AG09309 (cell line): ENCODE measurements at regions not wholly inside any gene's neighbourhood (a gene's known extent, or its start where the extent isn't known, plus 50 kb on each side); places are given as distances from the start of the nearest gene placed in this dataset.

Experiments used
- DNase-seq: peaks from one replicate; pipeline ENCODE4 v3.0.0-alpha.2; 2010; ENCODE audit warnings: low read depth
- H3K4me3 ChIP-seq: 2 replicates; pipeline ENCODE4 v1.5.1; 2011; ENCODE audit warnings: mild to moderate bottlenecking, low read depth, low read length, moderate library complexity; ENCODE audit not compliant: control insufficient read depth
- TF ChIP-seq, protein P1 (sequence below): IDR thresholded peaks from 2 replicates; pipeline ENCODE4 v1.5.1; 2011; ENCODE audit warnings: mild to moderate bottlenecking, low read depth, low read length, inconsistent platforms; ENCODE audit not compliant: insufficient read depth, control insufficient read depth; ENCODE audit errors: missing control alignments

DNA sequence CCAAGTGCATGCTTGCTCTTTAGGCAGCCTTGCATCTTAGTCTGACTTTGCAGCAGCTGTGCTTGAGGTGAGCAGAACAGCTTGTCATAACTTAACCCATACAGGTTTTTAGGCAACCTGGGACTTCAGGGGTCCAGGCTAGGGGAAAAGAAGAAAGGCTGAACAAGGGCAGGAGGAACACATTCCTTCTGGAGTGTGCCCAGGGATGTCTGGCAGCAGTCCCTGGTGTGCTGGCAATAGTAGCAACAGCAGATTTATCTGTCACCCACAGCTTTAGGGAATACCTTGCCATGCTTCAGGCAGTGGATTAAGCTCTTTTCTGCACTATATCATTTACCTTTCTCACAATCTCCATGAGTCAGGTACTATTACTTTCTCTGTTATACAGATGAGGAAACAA, 513.0 kb downstream of the RAB38 start:
- no peak overlapping the region for H3K4me3 ChIP-seq
- TF ChIP-seq, protein P1, sequence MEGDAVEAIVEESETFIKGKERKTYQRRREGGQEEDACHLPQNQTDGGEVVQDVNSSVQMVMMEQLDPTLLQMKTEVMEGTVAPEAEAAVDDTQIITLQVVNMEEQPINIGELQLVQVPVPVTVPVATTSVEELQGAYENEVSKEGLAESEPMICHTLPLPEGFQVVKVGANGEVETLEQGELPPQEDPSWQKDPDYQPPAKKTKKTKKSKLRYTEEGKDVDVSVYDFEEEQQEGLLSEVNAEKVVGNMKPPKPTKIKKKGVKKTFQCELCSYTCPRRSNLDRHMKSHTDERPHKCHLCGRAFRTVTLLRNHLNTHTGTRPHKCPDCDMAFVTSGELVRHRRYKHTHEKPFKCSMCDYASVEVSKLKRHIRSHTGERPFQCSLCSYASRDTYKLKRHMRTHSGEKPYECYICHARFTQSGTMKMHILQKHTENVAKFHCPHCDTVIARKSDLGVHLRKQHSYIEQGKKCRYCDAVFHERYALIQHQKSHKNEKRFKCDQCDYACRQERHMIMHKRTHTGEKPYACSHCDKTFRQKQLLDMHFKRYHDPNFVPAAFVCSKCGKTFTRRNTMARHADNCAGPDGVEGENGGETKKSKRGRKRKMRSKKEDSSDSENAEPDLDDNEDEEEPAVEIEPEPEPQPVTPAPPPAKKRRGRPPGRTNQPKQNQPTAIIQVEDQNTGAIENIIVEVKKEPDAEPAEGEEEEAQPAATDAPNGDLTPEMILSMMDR: no peak
- no peak for DNase-seq

DNA sequence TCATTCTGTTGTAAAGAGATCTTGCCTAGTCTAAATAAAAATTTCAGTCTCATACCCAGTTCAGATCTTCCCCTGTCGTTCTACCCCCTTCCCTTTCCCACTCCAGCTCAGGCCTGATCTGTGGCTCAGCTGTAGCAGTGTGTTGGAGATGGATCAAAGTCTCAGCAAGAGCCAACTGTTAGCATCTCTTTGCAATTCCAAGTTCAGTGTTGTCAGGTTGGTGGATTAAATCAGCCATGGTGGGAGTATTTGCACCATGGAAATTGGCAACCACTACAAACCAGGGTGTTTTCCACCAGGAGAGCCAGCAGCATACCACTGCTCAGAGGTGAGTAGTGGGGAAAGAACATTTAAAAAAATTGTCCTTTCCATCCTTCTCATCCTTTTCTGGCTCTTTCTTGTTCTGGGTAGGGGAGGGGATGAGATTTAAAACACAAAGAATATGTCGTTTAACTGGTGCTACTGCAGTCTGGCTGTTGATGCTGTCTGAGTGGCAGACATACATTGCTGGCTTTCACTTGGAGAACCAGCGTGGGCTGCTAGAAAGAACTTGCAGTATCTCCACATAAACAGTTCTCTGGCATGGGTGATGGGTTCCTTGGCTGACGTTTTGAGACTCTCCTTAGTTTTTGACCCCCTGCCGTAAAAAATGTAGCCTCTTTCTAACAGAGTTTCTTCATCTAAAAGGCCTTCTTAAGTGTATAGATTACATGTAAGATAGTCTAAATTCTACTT, 514.1 kb downstream of the RAB38 start:
- TF ChIP-seq, protein P1: no peak
- DNase-seq: no peak
- H3K4me3 ChIP-seq: no peak overlapping the region

DNA sequence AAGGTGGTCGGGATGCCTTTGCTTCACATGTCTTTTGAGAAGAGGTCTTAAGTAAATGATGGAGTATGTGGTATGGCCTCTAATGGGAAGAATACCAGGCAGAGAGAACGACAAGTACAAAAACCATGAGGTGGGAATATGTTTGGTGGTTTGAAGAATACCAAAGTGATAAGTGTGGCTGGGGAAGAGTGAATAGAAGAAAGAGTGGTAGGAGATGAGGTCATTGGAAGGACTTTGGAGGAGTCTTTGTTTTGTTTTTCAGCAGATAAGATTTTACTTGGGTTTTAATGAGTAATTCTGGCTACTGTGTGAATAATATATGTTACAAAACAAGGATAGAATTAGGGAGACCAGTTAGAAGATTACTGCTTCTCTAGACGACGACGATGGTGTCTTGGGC, 515.4 kb downstream of the RAB38 start:
- TF ChIP-seq, protein P1: no peak
- no peak for DNase-seq
- H3K4me3 ChIP-seq: no peak overlapping the region

DNA sequence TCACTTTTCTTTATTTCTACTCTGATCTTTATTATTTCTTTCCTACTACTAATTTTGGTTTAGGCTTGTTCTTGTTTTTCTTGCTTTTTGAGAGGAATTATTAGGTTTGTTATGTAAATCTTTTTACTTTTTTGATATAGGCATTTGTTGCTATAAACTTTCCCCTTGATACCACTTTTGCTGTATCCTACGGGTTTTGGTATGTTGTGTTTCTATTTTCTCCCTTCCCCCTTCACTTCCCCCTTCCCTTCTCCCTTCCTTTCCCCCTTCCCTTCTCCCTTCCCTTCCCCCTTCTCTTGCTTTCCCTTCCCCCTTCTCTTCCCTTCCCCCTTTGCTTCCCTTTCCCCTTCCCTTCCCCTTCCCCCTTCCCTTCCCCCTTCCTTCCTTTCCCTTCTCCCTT, 529.6 kb downstream of the RAB38 start:
- DNase-seq: no peak
- TF ChIP-seq, protein P1: no peak
- no peak overlapping the region for H3K4me3 ChIP-seq

DNA sequence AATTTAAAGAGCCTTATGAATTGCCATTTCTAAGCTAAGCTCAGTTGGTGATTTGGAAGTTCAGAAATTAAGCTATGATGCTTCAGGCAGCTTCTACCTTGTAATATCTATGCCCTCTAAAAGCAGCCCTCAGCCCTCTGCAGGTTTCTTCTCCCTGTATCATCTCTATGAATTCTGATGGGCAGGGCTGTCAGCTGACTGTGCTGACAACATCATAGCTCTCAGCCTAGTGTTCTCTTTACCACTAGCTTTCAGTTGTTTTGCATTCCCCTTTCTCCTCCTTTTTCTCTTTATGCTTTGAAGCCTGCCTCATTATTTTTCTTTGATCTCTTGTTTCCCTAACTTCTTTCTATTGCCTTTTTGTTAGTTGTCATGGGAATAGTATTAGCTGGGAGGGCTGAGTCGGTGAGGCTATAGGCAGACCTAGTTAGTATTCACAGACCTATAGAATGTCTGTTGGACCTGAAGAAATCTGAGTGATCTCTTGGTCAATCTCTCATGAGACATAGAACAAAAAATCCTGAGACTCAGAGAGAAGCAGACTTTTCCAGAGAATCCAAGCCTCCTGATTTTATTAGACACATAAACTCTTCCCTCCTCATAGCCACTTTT, 535.4 kb downstream of the RAB38 start:
- TF ChIP-seq, protein P1: no peak
- DNase-seq: no peak
- no peak overlapping the region for H3K4me3 ChIP-seq

DNA sequence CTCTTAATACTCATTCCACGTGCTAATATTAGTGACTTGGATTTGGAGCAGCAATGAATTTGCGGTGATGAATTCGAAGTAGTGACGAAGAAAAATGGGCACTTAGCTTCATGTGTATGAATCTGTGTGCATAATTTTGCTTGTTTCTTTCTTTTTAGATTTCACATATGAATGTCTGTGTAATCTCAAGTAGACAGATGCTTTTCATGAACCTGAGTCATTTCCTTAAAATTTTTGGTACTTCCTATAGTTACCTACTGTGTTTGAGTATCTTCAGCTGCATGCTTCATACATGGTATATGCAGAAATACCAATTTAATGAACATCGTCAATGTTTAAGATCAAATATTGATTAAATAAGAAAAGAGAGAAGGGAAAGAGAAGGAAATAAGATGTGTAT, 540.2 kb downstream of the RAB38 start:
- TF ChIP-seq, protein P1: no peak
- no peak for DNase-seq
- H3K4me3 ChIP-seq: no peak overlapping the region

DNA sequence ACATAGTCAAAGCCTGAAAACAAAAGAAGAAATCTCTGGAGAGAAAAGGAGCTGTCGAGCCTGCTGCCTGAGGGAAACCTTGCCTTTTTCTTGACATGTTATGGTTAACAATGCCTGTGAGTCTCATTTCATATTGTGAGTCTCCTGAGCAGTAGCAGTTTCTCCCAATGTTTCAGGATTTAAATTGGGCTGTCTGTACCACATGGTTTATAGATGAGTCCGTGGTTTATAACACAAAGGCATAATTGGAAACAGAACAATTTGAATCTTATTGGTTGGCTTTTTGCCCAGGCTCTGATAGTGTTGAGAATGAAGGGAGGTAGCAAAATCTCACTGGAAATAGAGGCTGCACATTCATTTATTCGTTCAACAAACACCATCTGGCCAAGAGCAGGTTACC, 540.9 kb downstream of the RAB38 start:
- no peak for DNase-seq
- H3K4me3 ChIP-seq: no peak overlapping the region
- TF ChIP-seq, protein P1: no peak
